ENCODE measurements at regions not wholly inside any gene's neighbourhood (a gene's known extent, or its start where the extent isn't known, plus 50 kb on each side); places are given as distances from the start of the nearest gene placed in this dataset.

- TF ChIP-seq, protein P1, sequence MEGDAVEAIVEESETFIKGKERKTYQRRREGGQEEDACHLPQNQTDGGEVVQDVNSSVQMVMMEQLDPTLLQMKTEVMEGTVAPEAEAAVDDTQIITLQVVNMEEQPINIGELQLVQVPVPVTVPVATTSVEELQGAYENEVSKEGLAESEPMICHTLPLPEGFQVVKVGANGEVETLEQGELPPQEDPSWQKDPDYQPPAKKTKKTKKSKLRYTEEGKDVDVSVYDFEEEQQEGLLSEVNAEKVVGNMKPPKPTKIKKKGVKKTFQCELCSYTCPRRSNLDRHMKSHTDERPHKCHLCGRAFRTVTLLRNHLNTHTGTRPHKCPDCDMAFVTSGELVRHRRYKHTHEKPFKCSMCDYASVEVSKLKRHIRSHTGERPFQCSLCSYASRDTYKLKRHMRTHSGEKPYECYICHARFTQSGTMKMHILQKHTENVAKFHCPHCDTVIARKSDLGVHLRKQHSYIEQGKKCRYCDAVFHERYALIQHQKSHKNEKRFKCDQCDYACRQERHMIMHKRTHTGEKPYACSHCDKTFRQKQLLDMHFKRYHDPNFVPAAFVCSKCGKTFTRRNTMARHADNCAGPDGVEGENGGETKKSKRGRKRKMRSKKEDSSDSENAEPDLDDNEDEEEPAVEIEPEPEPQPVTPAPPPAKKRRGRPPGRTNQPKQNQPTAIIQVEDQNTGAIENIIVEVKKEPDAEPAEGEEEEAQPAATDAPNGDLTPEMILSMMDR (IDR thresholded peaks at IDR 0.05) = no peak
- no peak for TF ChIP-seq POLR2A (IDR thresholded peaks at IDR 0.05)
- TF ChIP-seq POLR2AphosphoS5 (IDR thresholded peaks at IDR 0.05; ENCODE audit: insufficient read depth in 1 of 2, low read depth in 1 of 2) = no peak
Observed at GRCh38 chr4:14386196-14386595, 616.1 kb upstream of the CPEB2 start.

All from vagina (tissue), 2 donors.